ENCODE measurements at regions not wholly inside any gene's neighbourhood (a gene's known extent, or its start where the extent isn't known, plus 50 kb on each side); places are given as distances from the start of the nearest gene placed in this dataset.

GRCh38 chr12:73902260-73902659 is 635.4 kb upstream of the ATXN7L3B start:
- TF ChIP-seq POLR2A (IDR thresholded peaks at IDR 0.05) (no peak), CTCF (IDR thresholded peaks at IDR 0.05) (no peak), POLR2AphosphoS5 (IDR thresholded peaks at IDR 0.05) (no peak)

All from breast epithelium (tissue), 3 donors.